ENCODE measurements at regions not wholly inside any gene's neighbourhood (a gene's known extent, or its start where the extent isn't known, plus 50 kb on each side); places are given as distances from the start of the nearest gene placed in this dataset.

DNA sequence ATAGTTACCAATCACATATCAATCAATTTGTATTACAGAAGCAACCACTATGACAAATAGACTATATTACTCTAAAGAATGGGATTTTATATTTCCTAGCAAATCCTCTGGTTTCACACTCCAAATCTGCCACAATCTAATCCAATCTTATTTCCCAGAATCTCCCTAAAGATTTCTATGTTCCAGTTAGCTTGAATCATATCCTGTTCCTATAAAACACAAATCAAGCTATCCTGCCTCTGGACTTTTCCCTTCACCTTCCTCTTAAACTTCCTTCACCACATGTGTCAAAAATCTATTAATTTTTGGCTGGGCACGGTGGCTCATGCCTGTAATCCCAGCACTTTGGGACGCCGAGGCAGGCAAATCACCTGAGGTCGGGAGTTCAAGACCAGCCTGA, 50.0 kb downstream of the PIK3C2A start:
- H3K27ac ChIP-seq (ENCODE audit: low read length): no peak overlapping the region
- H3K27me3 ChIP-seq (ENCODE audit: control insufficient read depth, insufficient read depth, low read length): no peaks in the 10 kb centered on the region
- H3K4me3 Mint-ChIP-seq: no peak overlapping the region
- H3K4me1 ChIP-seq (ENCODE audit: control insufficient read depth, insufficient read depth, low read length): peaks cover 19% of the 10 kb centered on the region
- peaks cover 59 to 66% of the 10 kb centered on the region in 2 donors for H3K4me1 Mint-ChIP-seq
- TF ChIP-seq CTCF (IDR thresholded peaks at IDR 0.05): no peak
- no peaks in the 10 kb centered on the region for H3K9me3 ChIP-seq (ENCODE audit: control insufficient read depth, insufficient read depth, low read length)
- no peaks in the 10 kb centered on the region for H3K27me3 Mint-ChIP-seq (ENCODE audit: low read depth in 2 of 2)
- no peak overlapping the region for H3K27ac Mint-ChIP-seq
- no peaks in the 10 kb centered on the region for H3K9me3 Mint-ChIP-seq
- intact Hi-C loops (cut with micrococcal nuclease): no loop called here
- WGBS (ENCODE audit: insufficient coverage): 95% methylated on average over 4 of the region's 4 CpGs
- peaks cover 4% of the 10 kb centered on the region for H3K36me3 ChIP-seq (ENCODE audit: control insufficient read depth, insufficient read depth, low read length)
- no peak for ATAC-seq
- DNase-seq: no peak
- no peaks in the 10 kb centered on the region for H3K36me3 Mint-ChIP-seq
- H3K4me3 ChIP-seq (ENCODE audit: low read length): no peak overlapping the region

GRCh38 chr11:17156283-17156682, 51.5 kb downstream of the PIK3C2A start:
- DNase-seq: no peak
- Mint-ChIP-seq H3K27ac (peak overlapping the region; percentile 33 to 39), H3K4me3 (no peak overlapping the region), H3K4me1 (peaks cover 44 to 51% of the 10 kb centered on the region in 2 donors), H3K9me3 (no peaks in the 10 kb centered on the region), H3K36me3 (no peaks in the 10 kb centered on the region), H3K27me3 (ENCODE audit: low read depth in 2 of 2) (no peaks in the 10 kb centered on the region)
- WGBS (ENCODE audit: insufficient coverage): 84% methylated on average over 2 of the region's 2 CpGs
- no peak overlapping the region for H3K4me3 ChIP-seq (ENCODE audit: low read length)
- no peak for ATAC-seq
- no peaks in the 10 kb centered on the region for H3K27me3 ChIP-seq (ENCODE audit: control insufficient read depth, insufficient read depth, low read length)
- H3K4me1 ChIP-seq (ENCODE audit: control insufficient read depth, insufficient read depth, low read length): peaks cover 8% of the 10 kb centered on the region
- H3K9me3 ChIP-seq (ENCODE audit: control insufficient read depth, insufficient read depth, low read length): no peaks in the 10 kb centered on the region
- peaks cover 4% of the 10 kb centered on the region for H3K36me3 ChIP-seq (ENCODE audit: control insufficient read depth, insufficient read depth, low read length)
- TF ChIP-seq CTCF (IDR thresholded peaks at IDR 0.05): no peak
- intact Hi-C loops (cut with micrococcal nuclease): no loop called here
- H3K27ac ChIP-seq (ENCODE audit: low read length): no peak overlapping the region

GRCh38 chr11:17154409-17155159, 53.2 kb downstream of the PIK3C2A start:
- Histone ChIP-seq H3K27me3 (ENCODE audit: control insufficient read depth, insufficient read depth, low read length) (no peaks in the 10 kb centered on the region), H3K4me3 (ENCODE audit: low read length) (no peak overlapping the region), H3K4me1 (ENCODE audit: control insufficient read depth, insufficient read depth, low read length) (peaks cover 2% of the 10 kb centered on the region), H3K27ac (ENCODE audit: low read length) (no peak overlapping the region), H3K9me3 (ENCODE audit: control insufficient read depth, insufficient read depth, low read length) (no peaks in the 10 kb centered on the region), H3K36me3 (ENCODE audit: control insufficient read depth, insufficient read depth, low read length) (peaks cover 11% of the 10 kb centered on the region)
- Mint-ChIP-seq H3K4me3 (no peak overlapping the region), H3K36me3 (no peaks in the 10 kb centered on the region), H3K9me3 (no peaks in the 10 kb centered on the region), H3K27me3 (ENCODE audit: low read depth in 2 of 2) (no peaks in the 10 kb centered on the region), H3K4me1 (peaks cover 30 to 34% of the 10 kb centered on the region in 2 donors), H3K27ac (peak overlapping the region; percentile 73 to 80)
- intact Hi-C loops (cut with micrococcal nuclease): no loop called here
- no peak for ATAC-seq
- no CpG with 5 or more reads among the region's 1 CpG for WGBS (ENCODE audit: insufficient coverage)
- DNase-seq: no peak
- no peak for TF ChIP-seq CTCF (IDR thresholded peaks at IDR 0.05)

GRCh38 chr11:17153757-17154156, 54.0 kb downstream of the PIK3C2A start:
- H3K4me3 ChIP-seq (ENCODE audit: low read length): no peak overlapping the region
- H3K9me3 ChIP-seq (ENCODE audit: control insufficient read depth, insufficient read depth, low read length): no peaks in the 10 kb centered on the region
- H3K9me3 Mint-ChIP-seq: no peaks in the 10 kb centered on the region
- H3K4me1 ChIP-seq (ENCODE audit: control insufficient read depth, insufficient read depth, low read length): peaks cover 2% of the 10 kb centered on the region
- peak overlapping the region; percentile 21 to 80 for H3K27ac Mint-ChIP-seq
- no peaks in the 10 kb centered on the region for H3K36me3 Mint-ChIP-seq
- no peak overlapping the region for H3K27ac ChIP-seq (ENCODE audit: low read length)
- H3K4me1 Mint-ChIP-seq: peaks cover 22 to 33% of the 10 kb centered on the region in 2 donors
- no peak overlapping the region for H3K4me3 Mint-ChIP-seq
- no peak for TF ChIP-seq CTCF (IDR thresholded peaks at IDR 0.05)
- peaks cover 11% of the 10 kb centered on the region for H3K36me3 ChIP-seq (ENCODE audit: control insufficient read depth, insufficient read depth, low read length)
- H3K27me3 Mint-ChIP-seq (ENCODE audit: low read depth in 2 of 2): no peaks in the 10 kb centered on the region
- H3K27me3 ChIP-seq (ENCODE audit: control insufficient read depth, insufficient read depth, low read length): no peaks in the 10 kb centered on the region
- DNase-seq (no peak), ATAC-seq (no peak)
- intact Hi-C loops (cut with micrococcal nuclease): no loop called here
- 93% methylated on average over 2 of the region's 2 CpGs for WGBS (ENCODE audit: insufficient coverage)
